ENCODE measurements at regions not wholly inside any gene's neighbourhood (a gene's known extent, or its start where the extent isn't known, plus 50 kb on each side); places are given as distances from the start of the nearest gene placed in this dataset.

DNA sequence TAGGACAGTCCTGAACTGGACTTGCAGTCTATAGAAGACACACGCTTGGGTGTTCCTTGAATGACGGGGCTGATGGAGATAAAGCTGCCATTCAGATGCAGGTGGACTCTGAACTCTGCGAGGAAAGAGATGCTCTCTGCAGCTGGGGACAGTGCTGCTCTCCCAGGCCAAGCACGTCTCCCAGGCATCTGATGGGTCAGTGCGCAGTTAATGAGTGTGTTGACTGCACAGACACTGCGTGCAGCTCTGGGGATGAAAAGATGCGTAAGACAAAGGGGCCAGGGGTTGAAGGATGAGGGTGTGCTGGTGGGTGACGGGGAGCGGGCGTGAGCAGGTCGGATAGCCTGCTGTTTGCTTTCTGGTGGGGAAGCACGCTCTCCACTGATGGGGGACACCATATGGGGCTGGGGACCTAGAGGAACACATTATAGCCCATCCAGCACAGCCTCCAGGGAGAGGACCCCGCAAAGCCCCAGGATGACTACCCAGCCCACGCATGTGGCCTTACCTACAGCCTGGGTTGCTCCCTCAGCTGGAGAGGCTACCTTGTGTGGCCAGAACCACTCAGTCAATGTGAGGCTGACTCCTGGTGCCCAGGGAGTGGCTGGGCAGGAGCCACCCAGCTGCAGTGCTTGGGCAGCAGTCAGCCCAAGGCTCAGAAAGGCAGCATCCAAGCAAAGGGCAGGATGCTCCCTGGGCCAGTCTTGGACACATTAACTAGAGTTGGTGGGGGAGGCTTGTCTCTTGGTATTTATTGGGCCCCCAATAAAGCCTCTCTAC is 246.3 kb downstream of the RBFOX3 start:
- no CpG with 5 or more reads among the region's 14 CpGs for WGBS (ENCODE audit: extremely low coverage, insufficient read length, low lambda C conversion rate)
- no peak overlapping the region for H3K4me3 Mint-ChIP-seq

More for the DNA sequence above, 246.3 kb downstream of the RBFOX3 start:
- Histone ChIP-seq H4K20me1 (ENCODE audit: control insufficient read depth, insufficient read depth, insufficient read length) (no peaks in the 10 kb centered on the region), H3K79me1 (ENCODE audit: insufficient read depth, low read depth, low read length, poor library complexity, severe bottlenecking) (no peaks in the 10 kb centered on the region), H2BK12ac (ENCODE audit: insufficient read length, low read depth, low read length) (no peak overlapping the region), H3K14ac (ENCODE audit: insufficient read depth, low read length) (no peak overlapping the region), H4K8ac (replicated peaks; ENCODE audit: insufficient read length, low read depth, low read length) (no peak overlapping the region), H3K23ac (ENCODE audit: insufficient read length, low read depth, low read length) (no peak overlapping the region), H2BK15ac (ENCODE audit: low read depth, low read length) (no peak overlapping the region), H2BK5ac (ENCODE audit: insufficient read length, low read length) (no peak overlapping the region), H3K23me2 (ENCODE audit: insufficient read length, low read depth, low read length, poor library complexity, severe bottlenecking) (no peaks in the 10 kb centered on the region), H3T11ph (ENCODE audit: low read length) (no peak overlapping the region), H3K79me2 (ENCODE audit: insufficient read depth, low read length) (no peaks in the 10 kb centered on the region), H3K18ac (ENCODE audit: insufficient read length, low read depth, low read length) (no peak overlapping the region), H3K56ac (ENCODE audit: insufficient read length, low read depth, low read length) (no peak overlapping the region), H2AK5ac (ENCODE audit: insufficient read length, low read length) (no peak overlapping the region), H3K4me2 (ENCODE audit: insufficient read depth, insufficient read length, low read length) (no peak overlapping the region), H3K4me1 (ENCODE audit: insufficient read depth, low read length) (no peaks in the 10 kb centered on the region), H3K9me3 (ENCODE audit: control insufficient read depth, low read depth, low read length) (no peaks in the 10 kb centered on the region), H3K27ac (ENCODE audit: insufficient read length, low read depth, low read length) (no peak overlapping the region), H3K27me3 (ENCODE audit: insufficient read depth, low read length) (no peaks in the 10 kb centered on the region), H4K5ac (ENCODE audit: insufficient read length, low read depth, low read length) (no peak overlapping the region), H2BK120ac (ENCODE audit: low read depth, low read length, poor library complexity, severe bottlenecking) (no peak overlapping the region), H2BK20ac (ENCODE audit: low read depth, low read length, poor library complexity, severe bottlenecking) (no peak overlapping the region), H2AFZ (ENCODE audit: low read length) (no peak overlapping the region), H3K4ac (ENCODE audit: low read depth, low read length) (no peak overlapping the region), H3K9ac (ENCODE audit: extremely low read depth, insufficient read length, low read length) (no peak overlapping the region), H4K91ac (ENCODE audit: insufficient read length, low read depth, low read length) (no peak overlapping the region)
- Mint-ChIP-seq H3K27ac (no peak overlapping the region), H3K27me3 (ENCODE audit: low read depth) (peaks cover 40% of the 10 kb centered on the region), H3K36me3 (ENCODE audit: insufficient read depth in 1 of 3, low read depth in 3 of 3) (no peaks in the 10 kb centered on the region; a peak in 1 of 7 replicates), H3K4me1 (peaks cover 0 to 2% of the 10 kb centered on the region in 2 experiments; a peak in 2 of 4 replicates), H3K9me3 (0 out of 5 replicates have a peak, but pooled peaks cover 0 to 3% of the 10 kb centered on the region in 2 experiments)
- TF ChIP-seq, protein P1, sequence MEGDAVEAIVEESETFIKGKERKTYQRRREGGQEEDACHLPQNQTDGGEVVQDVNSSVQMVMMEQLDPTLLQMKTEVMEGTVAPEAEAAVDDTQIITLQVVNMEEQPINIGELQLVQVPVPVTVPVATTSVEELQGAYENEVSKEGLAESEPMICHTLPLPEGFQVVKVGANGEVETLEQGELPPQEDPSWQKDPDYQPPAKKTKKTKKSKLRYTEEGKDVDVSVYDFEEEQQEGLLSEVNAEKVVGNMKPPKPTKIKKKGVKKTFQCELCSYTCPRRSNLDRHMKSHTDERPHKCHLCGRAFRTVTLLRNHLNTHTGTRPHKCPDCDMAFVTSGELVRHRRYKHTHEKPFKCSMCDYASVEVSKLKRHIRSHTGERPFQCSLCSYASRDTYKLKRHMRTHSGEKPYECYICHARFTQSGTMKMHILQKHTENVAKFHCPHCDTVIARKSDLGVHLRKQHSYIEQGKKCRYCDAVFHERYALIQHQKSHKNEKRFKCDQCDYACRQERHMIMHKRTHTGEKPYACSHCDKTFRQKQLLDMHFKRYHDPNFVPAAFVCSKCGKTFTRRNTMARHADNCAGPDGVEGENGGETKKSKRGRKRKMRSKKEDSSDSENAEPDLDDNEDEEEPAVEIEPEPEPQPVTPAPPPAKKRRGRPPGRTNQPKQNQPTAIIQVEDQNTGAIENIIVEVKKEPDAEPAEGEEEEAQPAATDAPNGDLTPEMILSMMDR (conservative IDR thresholded peaks at IDR 0.05): no peak
- no peak for DNase-seq

All from H9 (cell line).